ENCODE measurements at regions not wholly inside any gene's neighbourhood (a gene's known extent, or its start where the extent isn't known, plus 50 kb on each side); places are given as distances from the start of the nearest gene placed in this dataset.
A peak's percentile ranks its signal among the peaks of the same experiment; 100 is the strongest.

DNA sequence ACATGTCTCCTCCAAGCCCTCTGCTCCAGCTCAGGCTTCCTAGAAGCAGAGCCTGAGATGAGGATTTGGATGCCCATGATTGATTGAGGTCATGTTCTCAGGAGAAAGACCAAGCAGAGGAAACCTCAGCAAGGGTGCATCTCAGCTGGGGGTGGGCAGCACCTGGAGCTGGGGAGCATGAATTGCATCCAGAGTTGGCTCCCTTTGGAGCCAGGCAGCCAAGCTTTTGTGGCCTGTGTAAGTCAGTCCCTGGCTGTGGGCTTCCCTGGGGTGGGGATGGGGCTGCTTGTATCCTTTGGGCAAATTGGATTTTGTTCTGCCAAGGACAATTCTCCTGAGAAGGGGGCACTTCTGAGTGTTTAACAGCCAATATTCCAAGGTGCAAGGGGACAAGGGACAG lies 91.5 kb upstream of the WASF3 start:
- peaks cover 4% of the 10 kb centered on the region for H3K4me1 Mint-ChIP-seq (ENCODE audit: insufficient read depth, unreplicated experiment)
- peaks cover 23% of the 10 kb centered on the region for H3K27me3 Mint-ChIP-seq (ENCODE audit: insufficient read depth, unreplicated experiment)
- H3K9me3 Mint-ChIP-seq (ENCODE audit: unreplicated experiment), result no peaks in the 10 kb centered on the region
- H3K36me3 Mint-ChIP-seq (ENCODE audit: insufficient read depth, unreplicated experiment), result no peaks in the 10 kb centered on the region
- CTCF ChIA-PET, result interaction anchor here (1.1 kb wide), 1 partner anchor 17 kb away, joined by 7 read pairs; no protein-coding TSS in a partner anchor
- TF ChIP-seq, protein P1, sequence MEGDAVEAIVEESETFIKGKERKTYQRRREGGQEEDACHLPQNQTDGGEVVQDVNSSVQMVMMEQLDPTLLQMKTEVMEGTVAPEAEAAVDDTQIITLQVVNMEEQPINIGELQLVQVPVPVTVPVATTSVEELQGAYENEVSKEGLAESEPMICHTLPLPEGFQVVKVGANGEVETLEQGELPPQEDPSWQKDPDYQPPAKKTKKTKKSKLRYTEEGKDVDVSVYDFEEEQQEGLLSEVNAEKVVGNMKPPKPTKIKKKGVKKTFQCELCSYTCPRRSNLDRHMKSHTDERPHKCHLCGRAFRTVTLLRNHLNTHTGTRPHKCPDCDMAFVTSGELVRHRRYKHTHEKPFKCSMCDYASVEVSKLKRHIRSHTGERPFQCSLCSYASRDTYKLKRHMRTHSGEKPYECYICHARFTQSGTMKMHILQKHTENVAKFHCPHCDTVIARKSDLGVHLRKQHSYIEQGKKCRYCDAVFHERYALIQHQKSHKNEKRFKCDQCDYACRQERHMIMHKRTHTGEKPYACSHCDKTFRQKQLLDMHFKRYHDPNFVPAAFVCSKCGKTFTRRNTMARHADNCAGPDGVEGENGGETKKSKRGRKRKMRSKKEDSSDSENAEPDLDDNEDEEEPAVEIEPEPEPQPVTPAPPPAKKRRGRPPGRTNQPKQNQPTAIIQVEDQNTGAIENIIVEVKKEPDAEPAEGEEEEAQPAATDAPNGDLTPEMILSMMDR (IDR thresholded peaks at IDR 0.05; ENCODE audit: unreplicated experiment), result no peak
- no peak overlapping the region for H3K27ac Mint-ChIP-seq (ENCODE audit: low read depth, unreplicated experiment)
- no peak for DNase-seq (ENCODE audit: unreplicated experiment)
- no peak overlapping the region for H3K4me3 Mint-ChIP-seq (ENCODE audit: unreplicated experiment)
- BruUV-seq (replicated peaks), result no TSS peak
- POLR2A ChIA-PET, result no interaction called here
- intact Hi-C loops (cut with micrococcal nuclease), result no loop called here

DNA sequence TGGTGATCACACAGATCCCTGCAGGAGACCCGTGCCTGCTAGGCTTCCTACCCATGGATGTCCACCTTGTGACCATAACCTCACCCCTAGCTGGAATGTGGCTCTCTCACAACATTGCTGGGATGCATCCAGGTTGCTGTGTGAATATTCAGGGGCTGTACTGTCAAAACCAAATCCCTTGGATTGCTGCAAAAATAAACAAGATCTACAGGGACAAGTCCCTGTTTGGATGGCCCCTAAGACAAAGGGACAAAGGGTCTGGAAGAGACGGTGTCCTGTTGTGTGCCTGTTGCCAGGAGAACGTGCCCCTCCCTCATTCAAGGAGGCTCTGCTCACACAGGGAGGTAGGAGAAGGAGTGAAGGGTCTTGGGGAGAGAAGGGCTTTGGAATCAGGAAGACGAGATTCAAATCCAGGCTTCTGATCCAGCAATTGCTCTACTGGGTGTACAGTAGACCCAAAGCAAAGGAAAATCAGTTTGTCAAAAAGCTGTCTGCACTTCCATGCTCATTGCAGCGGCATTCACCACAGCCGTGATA lies 89.2 kb upstream of the WASF3 start:
- BruUV-seq (replicated peaks), result no TSS peak
- TF ChIP-seq, protein P1 (IDR thresholded peaks at IDR 0.05; ENCODE audit: unreplicated experiment), result no peak
- H3K27ac Mint-ChIP-seq (ENCODE audit: low read depth, unreplicated experiment), result peak overlapping the region; percentile 40
- peaks cover 4% of the 10 kb centered on the region for H3K4me1 Mint-ChIP-seq (ENCODE audit: insufficient read depth, unreplicated experiment)
- H3K27me3 Mint-ChIP-seq (ENCODE audit: insufficient read depth, unreplicated experiment), result peaks cover 18% of the 10 kb centered on the region
- no peaks in the 10 kb centered on the region for H3K9me3 Mint-ChIP-seq (ENCODE audit: unreplicated experiment)
- CTCF ChIA-PET, result interaction anchor here (0.6 kb wide), 1 partner anchor 329 kb away, joined by 3 read pairs; no protein-coding TSS in a partner anchor
- DNase-seq (ENCODE audit: unreplicated experiment), result no peak
- intact Hi-C loops (cut with micrococcal nuclease), result no loop called here
- POLR2A ChIA-PET, result no interaction called here
- no peak overlapping the region for H3K4me3 Mint-ChIP-seq (ENCODE audit: unreplicated experiment)
- no peaks in the 10 kb centered on the region for H3K36me3 Mint-ChIP-seq (ENCODE audit: insufficient read depth, unreplicated experiment)

- no TSS peak for BruUV-seq (replicated peaks)
- H3K27ac Mint-ChIP-seq (ENCODE audit: low read depth, unreplicated experiment), result no peak overlapping the region
- no peaks in the 10 kb centered on the region for H3K36me3 Mint-ChIP-seq (ENCODE audit: insufficient read depth, unreplicated experiment)
- H3K4me3 Mint-ChIP-seq (ENCODE audit: unreplicated experiment), result no peak overlapping the region
- POLR2A ChIA-PET, result interaction anchor here (1.2 kb wide), 1 partner anchor 14 kb away, joined by 4 read pairs; no protein-coding TSS in a partner anchor
- DNase-seq (ENCODE audit: unreplicated experiment), result no peak
- TF ChIP-seq, protein P1 (IDR thresholded peaks at IDR 0.05; ENCODE audit: unreplicated experiment), result no peak
- no peaks in the 10 kb centered on the region for H3K9me3 Mint-ChIP-seq (ENCODE audit: unreplicated experiment)
- CTCF ChIA-PET, result interaction anchor here (0.6 kb wide), 1 partner anchor 13 kb away, joined by 3 read pairs; no protein-coding TSS in a partner anchor
- intact Hi-C loops (cut with micrococcal nuclease), result no loop called here
- H3K4me1 Mint-ChIP-seq (ENCODE audit: insufficient read depth, unreplicated experiment), result peaks cover 4% of the 10 kb centered on the region
- H3K27me3 Mint-ChIP-seq (ENCODE audit: insufficient read depth, unreplicated experiment), result peaks cover 5% of the 10 kb centered on the region
Observed at GRCh38 chr13:26469602-26470001, 87.9 kb upstream of the WASF3 start.

- no peak for DNase-seq (ENCODE audit: unreplicated experiment)
- Mint-ChIP-seq H3K9me3 (ENCODE audit: unreplicated experiment) (no peaks in the 10 kb centered on the region), H3K4me1 (ENCODE audit: insufficient read depth, unreplicated experiment) (no peaks in the 10 kb centered on the region), H3K27me3 (ENCODE audit: insufficient read depth, unreplicated experiment) (no peaks in the 10 kb centered on the region), H3K36me3 (ENCODE audit: insufficient read depth, unreplicated experiment) (no peaks in the 10 kb centered on the region), H3K27ac (ENCODE audit: low read depth, unreplicated experiment) (no peak overlapping the region), H3K4me3 (ENCODE audit: unreplicated experiment) (no peak overlapping the region)
- CTCF ChIA-PET, result interaction anchor here (0.5 to 0.7 kb wide), 2 partner anchors 9 to 14 kb away, joined by 3 read pairs; no protein-coding TSS in a partner anchor
- intact Hi-C loops (cut with micrococcal nuclease), result no loop called here
- POLR2A ChIA-PET, result no interaction called here
- no TSS peak for BruUV-seq (replicated peaks)
- TF ChIP-seq, protein P1 (IDR thresholded peaks at IDR 0.05; ENCODE audit: unreplicated experiment), result no peak
Observed at GRCh38 chr13:26471807-26472206, 85.7 kb upstream of the WASF3 start.
